Hematopoietic multipotent progenitor cell treated with erythropoietin and hydrocortisone succinate and interleukin-3 and kit ligand, for 15 days (in vitro differentiated cells): ENCODE measurements at regions not wholly inside any gene's neighbourhood (a gene's known extent, or its start where the extent isn't known, plus 50 kb on each side); places are given as distances from the start of the nearest gene placed in this dataset.

ENCODE experiments used
- DNase-seq: peaks from one replicate; pipeline ENCODE4 v3.0.0-alpha.2; 2015; ENCODE audit warnings: low spot score

- DNase-seq: no peak
Measured at GRCh38 chr2:16019617-16020351, 79.4 kb downstream of the MYCN start.

GRCh38 chr2:16019060-16019480 is 78.7 kb downstream of the MYCN start:
- DNase-seq: no peak

GRCh38 chr2:16018277-16019059 is 78.1 kb downstream of the MYCN start:
- no peak for DNase-seq

- no peak for DNase-seq
Measured at GRCh38 chr2:16016282-16016681, 75.9 kb downstream of the MYCN start.

GRCh38 chr2:16015903-16016265 is 75.5 kb downstream of the MYCN start:
- no peak for DNase-seq

DNA sequence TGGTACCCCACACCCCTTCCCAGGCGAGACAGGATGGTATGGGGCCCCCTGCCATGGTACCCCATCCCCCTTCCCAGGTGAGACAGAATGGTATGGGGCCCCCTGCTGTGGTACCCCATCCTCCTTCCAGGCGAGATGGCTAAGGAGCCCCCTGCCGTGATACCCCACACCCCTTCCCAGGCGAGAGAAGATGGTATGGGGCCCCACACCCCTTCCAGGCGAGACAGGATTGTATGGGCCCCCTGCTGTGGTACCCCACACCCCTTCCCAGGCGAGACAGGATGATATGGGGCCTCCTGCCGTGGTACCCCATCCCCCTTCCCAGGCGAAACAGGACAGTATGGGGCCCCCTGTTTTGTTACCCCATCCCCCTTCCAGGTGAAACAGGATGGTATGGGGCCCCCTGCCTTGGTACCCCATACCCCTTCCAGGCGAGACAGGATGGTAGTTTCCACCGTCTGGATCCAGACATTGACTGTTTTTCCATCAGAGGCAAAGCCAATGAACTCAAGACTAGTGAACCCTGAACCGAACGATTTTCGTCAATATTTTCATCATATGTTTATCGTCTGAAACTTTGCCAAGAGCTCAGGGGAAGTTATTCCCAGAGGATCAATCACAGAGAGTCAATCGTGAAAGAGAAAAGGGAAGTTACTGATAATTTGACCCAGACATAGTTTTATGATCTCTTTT is 75.0 kb downstream of the MYCN start:
- DNase-seq: no peak

GRCh38 chr2:16014802-16015201 is 74.5 kb downstream of the MYCN start:
- no peak for DNase-seq

- no peak for DNase-seq
Measured at GRCh38 chr2:16014041-16014787, 73.9 kb downstream of the MYCN start.

DNA sequence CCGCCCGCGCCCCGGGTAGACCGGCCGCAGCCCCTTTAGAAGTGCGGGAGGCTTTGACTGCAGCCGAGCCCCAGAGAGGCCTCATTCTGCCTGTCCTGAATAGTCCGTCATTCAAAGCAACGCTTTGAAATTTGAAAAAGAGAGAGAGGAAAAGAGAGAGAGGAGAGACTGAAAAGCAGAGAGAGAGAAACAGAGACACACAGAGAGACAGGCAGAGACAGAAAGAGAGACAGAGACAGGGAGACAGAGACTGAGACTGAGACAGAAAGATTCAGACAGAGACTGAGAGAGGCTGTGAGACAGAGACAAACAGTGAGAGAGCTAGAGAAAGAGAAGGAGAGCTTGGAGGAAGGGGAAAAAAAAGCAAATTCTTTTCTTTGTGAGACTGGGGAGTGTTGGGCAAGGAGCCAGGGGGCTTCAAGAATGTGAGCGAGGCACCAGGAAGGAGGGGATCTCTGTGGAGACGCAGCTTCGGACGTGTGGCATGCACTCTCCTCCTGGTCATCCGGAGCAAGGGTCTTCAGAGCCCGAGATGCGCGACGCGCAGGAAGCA is 73.1 kb downstream of the MYCN start:
- DNase-seq: no peak

DNA sequence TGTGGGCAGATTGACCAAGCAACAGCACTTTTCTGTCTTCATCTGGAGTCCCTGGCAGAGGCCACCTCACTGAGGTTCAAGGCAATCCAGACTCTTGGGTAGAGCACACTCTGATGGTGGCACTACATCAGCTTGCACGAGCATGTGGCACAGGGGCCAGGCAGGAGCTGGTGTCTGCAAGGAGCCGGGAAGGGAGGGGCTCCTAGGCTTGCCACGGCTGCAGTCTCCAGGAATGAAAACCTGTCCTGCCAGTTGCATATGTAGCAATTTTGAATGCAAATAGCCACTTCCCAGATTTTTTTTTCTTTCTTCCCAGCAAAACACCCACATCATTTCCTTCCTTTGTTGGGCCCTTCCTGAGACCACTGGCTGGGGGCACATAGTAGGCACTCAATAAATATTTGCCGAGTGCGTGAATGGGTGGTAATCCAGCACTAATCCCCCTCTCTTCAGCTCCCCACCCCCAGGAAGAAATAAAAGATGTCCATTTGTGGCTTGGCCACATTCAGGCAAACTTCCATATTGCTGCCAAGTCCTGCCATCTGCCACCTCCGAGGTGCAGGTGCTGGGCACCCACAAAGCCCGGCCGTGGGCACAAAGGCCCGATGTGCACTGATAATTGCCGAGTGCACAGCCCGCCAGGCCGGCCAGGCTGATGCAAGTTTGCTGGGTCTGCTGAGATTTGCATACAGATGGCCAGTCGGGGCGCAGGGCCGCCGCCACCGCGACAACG is 72.4 kb downstream of the MYCN start:
- no peak for DNase-seq

- no peak for DNase-seq
Measured at GRCh38 chr2:16012029-16012596, 71.8 kb downstream of the MYCN start.

DNA sequence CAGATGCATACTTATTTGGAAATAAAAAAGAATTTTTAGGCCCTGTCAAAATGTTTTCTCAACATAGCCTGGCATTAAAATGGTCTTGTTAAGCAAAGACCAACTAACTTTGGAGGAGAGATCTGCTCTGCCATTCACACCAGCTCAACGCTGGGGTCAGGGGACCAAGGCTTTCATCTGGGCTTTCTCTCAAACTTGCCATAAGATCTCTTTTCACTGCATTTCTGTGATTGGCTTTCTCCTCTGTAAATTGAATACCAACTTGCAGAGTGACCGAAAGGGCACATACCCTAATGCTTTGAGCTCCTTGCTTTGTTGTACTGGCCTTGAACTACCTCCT is 71.2 kb downstream of the MYCN start:
- no peak for DNase-seq

DNA sequence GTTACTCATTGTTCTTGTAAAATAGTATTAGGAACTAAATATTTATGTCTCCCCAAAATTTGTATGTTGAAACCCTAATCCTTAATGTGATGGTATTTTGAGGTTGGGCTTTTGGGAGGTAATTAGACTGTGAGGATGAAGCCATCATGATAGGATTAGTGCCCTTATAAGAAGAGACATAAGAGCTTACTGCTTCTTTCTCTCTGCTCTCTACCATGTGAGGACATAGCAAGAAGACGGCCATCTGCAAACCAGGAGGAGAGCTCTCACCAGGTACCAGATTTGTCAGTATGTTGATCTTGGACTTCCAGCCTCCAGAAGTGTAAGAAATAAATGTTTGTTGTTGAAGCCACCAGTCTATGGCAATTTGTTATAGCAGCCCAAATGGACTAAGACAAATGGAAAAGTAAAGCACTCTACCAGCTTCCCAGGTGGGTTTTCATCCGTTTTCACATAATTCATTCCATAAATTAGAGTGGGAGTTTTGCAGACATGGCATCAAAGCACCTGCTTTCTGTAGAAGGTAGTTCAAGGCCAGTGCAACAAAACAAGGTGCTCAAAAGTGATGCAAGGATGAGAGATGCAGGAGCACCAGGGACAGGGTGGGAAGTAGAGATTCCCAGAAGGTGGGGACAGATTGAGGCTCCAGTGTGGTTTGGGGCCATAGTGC is 70.7 kb downstream of the MYCN start:
- no peak for DNase-seq

DNA sequence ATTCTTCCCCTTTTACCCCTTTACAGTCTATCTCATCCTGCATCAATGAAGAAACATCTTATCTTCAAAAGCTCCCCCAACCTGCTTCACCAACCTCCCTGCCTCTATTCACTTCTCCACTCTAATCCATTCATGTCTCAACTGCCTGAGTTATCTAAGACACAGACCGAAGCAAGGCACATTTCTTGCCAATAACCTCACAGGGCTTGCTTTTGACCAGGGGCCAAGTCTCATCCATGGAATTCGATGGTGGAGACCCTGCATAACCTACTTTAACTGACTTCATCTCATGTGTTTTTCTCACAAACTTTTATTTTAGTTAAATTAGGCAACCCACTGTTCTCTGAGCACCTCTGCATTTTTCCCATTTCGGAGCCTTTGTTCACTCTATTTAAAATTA is 69.7 kb downstream of the MYCN start:
- no peak for DNase-seq

DNA sequence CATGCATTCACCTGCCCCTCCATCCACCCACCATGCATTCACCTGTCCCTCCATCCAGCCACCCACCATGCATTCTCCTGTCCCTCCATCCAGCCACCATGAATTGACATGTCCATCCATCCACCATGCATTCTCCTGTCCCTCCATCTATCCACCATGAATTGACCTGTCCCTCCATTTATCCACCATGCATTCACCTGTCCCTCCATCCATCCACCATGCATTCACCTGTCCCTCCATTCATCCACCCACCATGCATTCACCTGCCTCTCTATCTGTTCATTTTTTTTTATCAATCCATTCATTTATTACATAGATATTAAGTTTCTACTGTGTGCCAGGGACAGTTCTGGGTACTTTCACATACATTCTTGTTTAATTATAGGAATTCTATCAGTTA is 69.2 kb downstream of the MYCN start:
- DNase-seq: no peak

DNA sequence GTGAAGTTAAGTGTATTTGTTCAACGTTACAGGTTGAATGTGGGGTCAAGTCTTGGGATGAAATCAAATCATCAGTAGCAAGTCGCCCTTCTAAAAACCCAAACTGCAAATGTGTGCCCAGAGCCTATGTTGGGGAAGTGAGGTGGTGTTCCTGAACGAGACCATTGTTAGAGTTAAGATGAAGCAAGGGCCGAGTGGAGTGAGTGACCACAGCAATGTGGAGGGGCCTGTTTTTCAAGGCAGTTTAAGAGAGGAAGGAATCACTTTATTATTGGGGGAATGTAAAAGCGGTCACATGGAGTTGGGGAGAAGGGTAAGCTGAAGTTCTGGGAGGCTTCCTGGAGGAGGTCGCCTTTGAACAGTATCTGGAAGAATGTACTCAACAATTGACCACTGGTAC is 68.5 kb downstream of the MYCN start:
- no peak for DNase-seq

DNA sequence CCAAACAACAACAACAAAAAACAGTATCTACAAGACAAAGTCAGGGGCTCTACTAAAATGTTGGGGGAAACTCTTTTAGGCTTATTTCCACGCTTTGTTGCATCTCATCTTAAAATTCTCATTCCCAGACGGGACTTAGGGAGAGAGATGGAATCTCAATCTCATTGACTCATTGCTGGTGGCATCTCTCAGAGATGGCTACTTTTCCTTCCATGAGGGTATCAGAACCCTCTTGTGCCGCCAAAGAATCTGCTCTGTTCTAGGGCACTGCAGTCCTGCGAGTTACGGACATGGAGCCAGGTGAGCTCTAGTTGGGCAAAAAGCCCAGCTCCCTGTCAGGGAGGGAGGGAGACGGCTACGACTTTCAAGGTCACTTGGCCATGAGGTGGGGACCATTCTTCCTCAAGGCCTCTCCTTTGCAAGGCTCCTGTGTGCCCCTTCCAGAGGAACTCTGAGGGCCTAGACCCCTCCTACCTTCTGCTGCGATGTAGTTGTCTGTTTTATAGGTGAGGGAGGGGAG is 68.0 kb downstream of the MYCN start:
- no peak for DNase-seq

DNA sequence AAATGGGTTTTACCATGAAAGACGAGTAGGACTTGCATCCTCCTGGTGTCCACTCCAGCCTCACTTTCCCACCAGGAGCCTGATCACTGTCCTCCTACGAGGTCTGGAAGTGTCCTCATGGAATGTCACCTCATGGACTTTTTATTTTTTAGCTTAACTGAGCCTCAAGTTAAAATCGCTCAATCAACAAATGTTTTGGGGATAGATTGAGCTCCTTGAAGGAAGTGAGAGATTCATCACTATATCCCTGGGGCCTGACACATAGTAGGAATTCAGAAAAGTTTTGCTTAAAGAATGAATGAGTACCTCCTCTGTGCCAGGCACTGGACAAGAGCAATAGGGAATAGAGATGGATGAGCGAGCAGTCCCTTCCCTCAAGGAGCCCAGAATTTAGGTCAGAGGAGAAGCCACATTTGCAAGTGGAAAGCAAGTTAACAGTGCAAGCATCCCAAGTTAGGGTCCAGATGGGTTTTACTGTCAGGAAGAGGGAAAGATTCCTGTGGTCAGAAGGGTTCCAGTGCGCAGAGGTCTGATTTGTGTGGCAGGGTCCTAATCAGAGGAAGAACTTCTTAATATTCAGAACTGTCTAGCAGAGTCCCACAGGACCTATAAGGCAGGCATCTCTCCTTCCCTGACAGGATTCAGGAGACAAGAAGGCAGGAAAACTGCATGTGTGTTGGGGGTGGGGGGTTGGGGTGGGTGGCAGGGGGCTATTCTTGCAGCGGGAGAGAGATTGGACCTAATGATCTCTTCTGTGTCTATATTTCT is 67.0 kb downstream of the MYCN start:
- DNase-seq: no peak

- DNase-seq: no peak
Measured at GRCh38 chr2:16006537-16007166, 66.3 kb downstream of the MYCN start.
